ENCODE measurements at regions not wholly inside any gene's neighbourhood (a gene's known extent, or its start where the extent isn't known, plus 50 kb on each side); places are given as distances from the start of the nearest gene placed in this dataset.

GRCh38 chr18:57202881-57203280, 56.0 kb downstream of the BOD1L2 start:
- no peak overlapping the region for H2AFZ ChIP-seq (ENCODE audit: low read depth)
- POLR2A ChIA-PET: no interaction called here
- H3K79me2 ChIP-seq (ENCODE audit: insufficient read depth): no peaks in the 10 kb centered on the region; the same call in 1 of the 2 replicates
- 33% methylated on average over 3 of the region's 3 CpGs for WGBS (ENCODE audit: low lambda C conversion rate)
- no peaks in the 10 kb centered on the region for H3K9me2 ChIP-seq
- H3K27me3 ChIP-seq (ENCODE audit: insufficient read depth): no peaks in the 10 kb centered on the region; the same call in 1 of the 2 replicates
- no peaks in the 10 kb centered on the region for H3F3A ChIP-seq (replicated peaks; ENCODE audit: insufficient read depth)
- no peaks in the 10 kb centered on the region for H3K9me3 ChIP-seq
- DNase-seq: no peak
- no peak overlapping the region for H3K4me2 ChIP-seq
- no peaks in the 10 kb centered on the region; a peak in 1 of 4 replicates for H3K4me1 ChIP-seq (ENCODE audit: control insufficient read depth in 1 of 2, insufficient read depth in 2 of 2, low read depth in 1 of 2, low read length in 1 of 2)
- no peak overlapping the region for H3K4me3 ChIP-seq (ENCODE audit: low read depth in 2 of 2, low read length in 1 of 2)
- H3K9ac ChIP-seq: no peak overlapping the region
- H4K20me1 ChIP-seq (ENCODE audit: insufficient read depth): no peaks in the 10 kb centered on the region
- CTCF ChIA-PET: no interaction called here
- no peak for TF ChIP-seq MXI1 (IDR thresholded peaks at IDR 0.05; ENCODE audit: low read depth, low read length)
- TF ChIP-seq FOXM1 (IDR thresholded peaks at IDR 0.05; ENCODE audit: low read depth): no peak
- no peak for TF ChIP-seq JUND (IDR thresholded peaks at IDR 0.05)
- TF ChIP-seq ZBTB33 (IDR thresholded peaks at IDR 0.05; ENCODE audit: borderline replicate concordance, low read depth): no peak
- TF ChIP-seq TAF1 (IDR thresholded peaks at IDR 0.05; ENCODE audit: borderline replicate concordance, low read depth, low read length): no peak
- no peak for TF ChIP-seq RCOR1 (IDR thresholded peaks at IDR 0.05; ENCODE audit: low read length)
- no peak for TF ChIP-seq TEAD4 (IDR thresholded peaks at IDR 0.05; ENCODE audit: borderline replicate concordance, insufficient read depth)
- TF ChIP-seq RFX5 (IDR thresholded peaks at IDR 0.05; ENCODE audit: low read length): no peak
- no peak for TF ChIP-seq FOXJ3 (CRISPR knock-in tag; IDR thresholded peaks at IDR 0.05)
- no peak for TF ChIP-seq PBX3 (IDR thresholded peaks at IDR 0.05)
- TF ChIP-seq RAD21 (IDR thresholded peaks at IDR 0.05; ENCODE audit: low read length): no peak
- TF ChIP-seq NFIC (IDR thresholded peaks at IDR 0.05; ENCODE audit: borderline replicate concordance): no peak
- H3K27ac ChIP-seq (ENCODE audit: low read depth in 2 of 2, low read length in 1 of 2): no peak overlapping the region
- no peaks in the 10 kb centered on the region for H3K36me3 ChIP-seq (replicated peaks in 1 of 2; ENCODE audit: control insufficient read depth in 1 of 2, insufficient read depth in 2 of 2, low read length in 1 of 2)

- TF ChIP-seq TAF1 (IDR thresholded peaks at IDR 0.05; ENCODE audit: borderline replicate concordance, low read depth, low read length) (no peak), FOSL2 (IDR thresholded peaks at IDR 0.05; ENCODE audit: borderline replicate concordance, low read depth) (no peak), RAD21 (IDR thresholded peaks at IDR 0.05; ENCODE audit: low read length) (no peak), ZBTB33 (IDR thresholded peaks at IDR 0.05; ENCODE audit: borderline replicate concordance, low read depth) (no peak), RFX5 (IDR thresholded peaks at IDR 0.05; ENCODE audit: low read length) (no peak), PBX3 (IDR thresholded peaks at IDR 0.05) (no peak), FOXJ3 (CRISPR knock-in tag; IDR thresholded peaks at IDR 0.05) (no peak), REST (IDR thresholded peaks at IDR 0.05; ENCODE audit: low read depth, low read length) (no peak)
- no peak overlapping the region for H3K4me3 ChIP-seq (ENCODE audit: low read depth in 2 of 2, low read length in 1 of 2)
- no peak overlapping the region for H3K4me2 ChIP-seq
- DNase-seq: no peak
- H3K9ac ChIP-seq: no peak overlapping the region
- no peaks in the 10 kb centered on the region for H3K9me2 ChIP-seq
- H2AFZ ChIP-seq (ENCODE audit: low read depth): no peak overlapping the region
- no peaks in the 10 kb centered on the region for H4K20me1 ChIP-seq (ENCODE audit: insufficient read depth)
- CTCF ChIA-PET: interaction anchor here (1.1 to 1.2 kb wide), 2 partner anchors 9 to 17 kb away, joined by 3 to 5 read pairs; no protein-coding TSS in a partner anchor
- no peaks in the 10 kb centered on the region for H3K36me3 ChIP-seq (replicated peaks in 1 of 2; ENCODE audit: control insufficient read depth in 1 of 2, insufficient read depth in 2 of 2, low read length in 1 of 2)
- 42% methylated on average over 4 of the region's 4 CpGs for WGBS (ENCODE audit: low lambda C conversion rate)
- no peaks in the 10 kb centered on the region; the same call in 1 of the 2 replicates for H3K27me3 ChIP-seq (ENCODE audit: insufficient read depth)
- no peaks in the 10 kb centered on the region for H3F3A ChIP-seq (replicated peaks; ENCODE audit: insufficient read depth)
- H3K9me3 ChIP-seq: no peaks in the 10 kb centered on the region
- no peak overlapping the region for H3K27ac ChIP-seq (ENCODE audit: low read depth in 2 of 2, low read length in 1 of 2)
- POLR2A ChIA-PET: no interaction called here
- H3K79me2 ChIP-seq (ENCODE audit: insufficient read depth): no peaks in the 10 kb centered on the region; the same call in 1 of the 2 replicates
- H3K4me1 ChIP-seq (ENCODE audit: control insufficient read depth in 1 of 2, insufficient read depth in 2 of 2, low read depth in 1 of 2, low read length in 1 of 2): peaks cover 0 to 3% of the 10 kb centered on the region in 2 experiments; a peak in 2 of 4 replicates
These were observed 58.8 kb downstream of the BOD1L2 start for GRCh38 chr18:57205641-57206040.
